H9 (cell line): ENCODE measurements at regions not wholly inside any gene's neighbourhood (a gene's known extent, or its start where the extent isn't known, plus 50 kb on each side); places are given as distances from the start of the nearest gene placed in this dataset.

ENCODE experiments used
- DNase-seq: peaks from one replicate; pipeline ENCODE4 v3.0.0-alpha.2; 2017
- H2AFZ ChIP-seq: one replicate; pipeline ENCODE4 v1.6.1; 2013; ENCODE audit warnings: mild to moderate bottlenecking, low read length, control low read depth, moderate library complexity
- H2AK5ac ChIP-seq: 2 replicates; pipeline ENCODE4 v1.6.1; 2013; ENCODE audit warnings: low read length, control low read depth, mixed read lengths; ENCODE audit not compliant: insufficient read length
- H2BK120ac ChIP-seq: one replicate; pipeline ENCODE4 v1.6.1; 2013; ENCODE audit warnings: low read depth, mild to moderate bottlenecking, low read length, control low read depth, inconsistent platforms; ENCODE audit not compliant: poor library complexity, severe bottlenecking
- H2BK12ac ChIP-seq: 2 replicates; pipeline ENCODE4 v1.6.1; 2013; ENCODE audit warnings: low read length, control low read depth, mixed read lengths, low read depth; ENCODE audit not compliant: insufficient read length
- H2BK15ac ChIP-seq: 2 replicates; pipeline ENCODE4 v1.6.1; 2013; ENCODE audit warnings: low read depth, low read length, control low read depth
- H2BK20ac ChIP-seq: one replicate; pipeline ENCODE4 v1.6.1; 2013; ENCODE audit warnings: low read depth, mild to moderate bottlenecking, low read length, control low read depth, inconsistent platforms; ENCODE audit not compliant: poor library complexity, severe bottlenecking
- H2BK5ac ChIP-seq: 2 replicates; pipeline ENCODE4 v1.6.1; 2013; ENCODE audit warnings: low read length, control low read depth, mixed read lengths; ENCODE audit not compliant: insufficient read length
- H3K14ac ChIP-seq: 2 replicates; pipeline ENCODE4 v1.6.1; 2013; ENCODE audit warnings: low read length, control low read depth; ENCODE audit not compliant: insufficient read depth
- H3K18ac ChIP-seq: 2 replicates; pipeline ENCODE4 v1.6.1; 2013; ENCODE audit warnings: low read depth, mild to moderate bottlenecking, mixed read lengths, low read length, control low read depth; ENCODE audit not compliant: insufficient read length
- H3K23ac ChIP-seq: 2 replicates; pipeline ENCODE4 v1.6.1; 2013; ENCODE audit warnings: low read length, control low read depth, mixed read lengths, low read depth; ENCODE audit not compliant: insufficient read length
- H3K23me2 ChIP-seq: 2 replicates; pipeline ENCODE4 v1.6.1; 2013; ENCODE audit warnings: low read depth, mild to moderate bottlenecking, mixed read lengths, low read length, control low read depth; ENCODE audit not compliant: insufficient read length, poor library complexity, severe bottlenecking
- H3K27ac ChIP-seq: 2 replicates; pipeline ENCODE4 v1.5.1; 2013; ENCODE audit warnings: low read length, control low read depth, mixed read lengths, low read depth; ENCODE audit not compliant: insufficient read length
- H3K27me3 ChIP-seq: 2 replicates; pipeline ENCODE4 v1.6.1; 2013; ENCODE audit warnings: low read length, control low read depth, inconsistent platforms; ENCODE audit not compliant: insufficient read depth
- H3K4ac ChIP-seq: 2 replicates; pipeline ENCODE4 v1.6.1; 2013; ENCODE audit warnings: low read depth, mild to moderate bottlenecking, control low read depth, inconsistent platforms, low read length, moderate library complexity
- H3K4me1 ChIP-seq: 2 replicates; pipeline ENCODE4 v1.6.1; 2013; ENCODE audit warnings: low read length, control low read depth, inconsistent platforms; ENCODE audit not compliant: insufficient read depth
- H3K4me2 ChIP-seq: 2 replicates; pipeline ENCODE4 v1.6.1; 2013; ENCODE audit warnings: low read length, control low read depth, mixed read lengths; ENCODE audit not compliant: insufficient read length, insufficient read depth
- H3K56ac ChIP-seq: 2 replicates; pipeline ENCODE4 v1.6.1; 2013; ENCODE audit warnings: low read depth, mild to moderate bottlenecking, mixed read lengths, low read length, control low read depth; ENCODE audit not compliant: insufficient read length
- H3K79me1 ChIP-seq: 2 replicates; pipeline ENCODE4 v1.6.1; 2013; ENCODE audit warnings: low read depth, mild to moderate bottlenecking, moderate library complexity, low read length, control low read depth, inconsistent platforms; ENCODE audit not compliant: insufficient read depth, poor library complexity, severe bottlenecking
- H3K79me2 ChIP-seq: 2 replicates; pipeline ENCODE4 v1.6.1; 2013; ENCODE audit warnings: low read length, control low read depth, inconsistent platforms; ENCODE audit not compliant: insufficient read depth
- H3K9ac ChIP-seq: 2 replicates; pipeline ENCODE4 v1.6.1; 2013; ENCODE audit warnings: low read length, control low read depth, mixed read lengths; ENCODE audit not compliant: insufficient read length; ENCODE audit errors: extremely low read depth
- H3K9me3 ChIP-seq: one replicate; pipeline ENCODE4 v1.6.1; 2013; ENCODE audit warnings: low read depth, low read length, inconsistent platforms; ENCODE audit not compliant: control insufficient read depth
- H3T11ph ChIP-seq: one replicate; pipeline ENCODE4 v1.6.1; 2013; ENCODE audit warnings: mild to moderate bottlenecking, low read length, control low read depth, inconsistent platforms
- H4K20me1 ChIP-seq: one replicate; pipeline ENCODE4 v1.6.1; 2013; ENCODE audit not compliant: control insufficient read depth, insufficient read length, insufficient read depth
- H4K5ac ChIP-seq: 2 replicates; pipeline ENCODE4 v1.6.1; 2013; ENCODE audit warnings: low read depth, mild to moderate bottlenecking, mixed read lengths, low read length, control low read depth; ENCODE audit not compliant: insufficient read length
- H4K8ac ChIP-seq: replicated peaks from 2 replicates; pipeline ENCODE4 v1.6.1; 2013; ENCODE audit warnings: low read length, control low read depth, mixed read lengths, low read depth; ENCODE audit not compliant: insufficient read length
- H4K91ac ChIP-seq: 2 replicates; pipeline ENCODE4 v1.6.1; 2013; ENCODE audit warnings: low read depth, mild to moderate bottlenecking, moderate library complexity, mixed read lengths, low read length, control low read depth; ENCODE audit not compliant: insufficient read length
- H3K27ac Mint-ChIP-seq, 3 experiments: 2 replicates in 2 of 3; 3 replicates in 1 of 3; pipeline ENCODE4 v1.8.0; 2020 to 2021; ENCODE audit warnings: mixed read lengths in 3 of 3, mild to moderate bottlenecking in 1 of 3, moderate library complexity in 1 of 3
- H3K27me3 Mint-ChIP-seq: 2 replicates; pipeline ENCODE4 v1.8.0; 2021; ENCODE audit warnings: low read depth, mild to moderate bottlenecking, moderate library complexity, mixed read lengths
- H3K36me3 Mint-ChIP-seq, 3 experiments: 2 replicates in 2 of 3; 3 replicates in 1 of 3; pipeline ENCODE4 v1.8.0; 2020 to 2021; ENCODE audit warnings: low read depth in 3 of 3, mixed read lengths in 3 of 3; ENCODE audit not compliant: insufficient read depth in 1 of 3
- H3K4me1 Mint-ChIP-seq, 2 experiments: 2 replicates each; pipeline ENCODE4 v1.8.0; 2020; ENCODE audit warnings: mixed read lengths in 2 of 2
- H3K4me3 Mint-ChIP-seq, 2 experiments: 2 replicates in 1 of 2; 3 replicates in 1 of 2; pipeline ENCODE4 v1.8.0; 2020 to 2021; ENCODE audit warnings: mild to moderate bottlenecking in 2 of 2, mixed read lengths in 2 of 2, moderate library complexity in 1 of 2
- H3K9me3 Mint-ChIP-seq, 2 experiments: 2 replicates in 1 of 2; 3 replicates in 1 of 2; pipeline ENCODE4 v1.8.0; 2020; ENCODE audit warnings: mild to moderate bottlenecking in 2 of 2, mixed read lengths in 2 of 2, moderate library complexity in 1 of 2
- CTCF ChIP-seq: fragments of 200-600 bp; sonication (generic); conservative IDR thresholded peaks from 3 replicates; pipeline ENCODE4 v1.8.0; 2021; ENCODE audit warnings: antibody characterized with exemption, mild to moderate bottlenecking
- WGBS: extraction: QIAGEN DNeasy Blood & Tissue Kit; methylation state at CpG from one replicate; pipeline ENCODE4 v1.1.7; 2013; ENCODE audit warnings: missing lambda C conversion rate, low lambda C conversion rate, mixed read lengths; ENCODE audit not compliant: insufficient read length; ENCODE audit errors: extremely low coverage; 5-methylcytosine and 5-hydroxymethylcytosine counted together

- H3K23me2 ChIP-seq = no peaks in the 10 kb centered on the region
- TF ChIP-seq CTCF = no peak
- WGBS = no CpG with 5 or more reads among the region's 2 CpGs
These were observed 1591.4 kb downstream of the HACE1 start for GRCh38 chr6:103268335-103268734.

More at GRCh38 chr6:103268335-103268734, 1591.4 kb downstream of the HACE1 start:
- no peaks in the 10 kb centered on the region for H3K79me2 ChIP-seq
- Mint-ChIP-seq H3K4me1 (no peaks in the 10 kb centered on the region), H3K27me3 (no peaks in the 10 kb centered on the region), H3K36me3 (no peaks in the 10 kb centered on the region), H3K4me3 (no peak overlapping the region), H3K27ac (no peak overlapping the region), H3K9me3 (no peaks in the 10 kb centered on the region)
- no peak overlapping the region for H4K91ac ChIP-seq
- H2BK5ac ChIP-seq = no peak overlapping the region
- H4K5ac ChIP-seq = no peak overlapping the region
- H2BK15ac ChIP-seq = no peak overlapping the region
- no peak overlapping the region for H2BK12ac ChIP-seq
- no peaks in the 10 kb centered on the region for H3K4me1 ChIP-seq
- DNase-seq = no peak
- H2AK5ac ChIP-seq = no peak overlapping the region
- H3K9ac ChIP-seq = no peak overlapping the region
- no peak overlapping the region for H3K23ac ChIP-seq
- H2AFZ ChIP-seq = no peak overlapping the region
- no peaks in the 10 kb centered on the region for H4K20me1 ChIP-seq
- H2BK120ac ChIP-seq = no peak overlapping the region
- no peak overlapping the region for H3K4ac ChIP-seq
- no peak overlapping the region for H2BK20ac ChIP-seq
- H3K9me3 ChIP-seq = no peaks in the 10 kb centered on the region
- no peak overlapping the region for H3T11ph ChIP-seq
- H4K8ac ChIP-seq = no peak overlapping the region
- no peaks in the 10 kb centered on the region for H3K27me3 ChIP-seq
- H3K79me1 ChIP-seq = no peaks in the 10 kb centered on the region
- H3K4me2 ChIP-seq = no peak overlapping the region
- no peak overlapping the region for H3K56ac ChIP-seq
- H3K27ac ChIP-seq = no peak overlapping the region
- H3K18ac ChIP-seq = no peak overlapping the region
- no peak overlapping the region for H3K14ac ChIP-seq
